ENCODE measurements at regions not wholly inside any gene's neighbourhood (a gene's known extent, or its start where the extent isn't known, plus 50 kb on each side); places are given as distances from the start of the nearest gene placed in this dataset.

DNA sequence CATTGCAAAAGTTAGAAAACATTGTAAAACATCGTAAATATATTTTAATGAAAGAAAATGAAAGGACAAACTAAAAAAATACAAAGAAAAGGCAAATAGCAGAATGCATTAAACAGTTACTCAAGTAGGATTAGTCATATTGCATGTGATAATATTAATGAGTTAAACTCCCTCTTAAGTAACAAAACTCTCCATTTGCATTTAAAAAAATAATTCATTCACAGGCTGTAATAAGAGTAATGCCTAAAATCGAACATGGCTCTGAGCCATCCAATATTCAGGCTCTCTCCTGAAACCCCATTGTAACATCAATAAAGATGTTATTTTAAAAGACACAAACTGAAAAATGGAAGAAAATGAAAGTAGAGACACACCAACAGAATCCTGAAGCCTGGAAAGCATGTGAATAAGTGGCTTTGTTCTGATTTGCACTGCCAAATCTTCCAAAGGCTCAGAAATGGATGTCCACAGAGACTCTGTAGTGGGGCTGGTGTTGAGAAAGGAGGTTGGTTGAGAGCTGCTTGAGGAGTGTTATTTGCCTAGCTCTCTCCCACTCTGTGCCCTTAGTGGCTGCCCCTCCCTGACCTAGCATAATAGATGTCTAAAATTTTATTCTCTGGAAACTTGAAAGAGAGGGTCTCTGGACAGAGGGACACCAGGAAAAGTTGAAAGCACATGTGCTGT is 268.3 kb upstream of the MEOX2 start:
- no peak for TF ChIP-seq ELF4 (IDR thresholded peaks at IDR 0.05)
- no peak for TF ChIP-seq SP1 (IDR thresholded peaks at IDR 0.05)
